ENCODE measurements at regions not wholly inside any gene's neighbourhood (a gene's known extent, or its start where the extent isn't known, plus 50 kb on each side); places are given as distances from the start of the nearest gene placed in this dataset.
A peak's percentile ranks its signal among the peaks of the same experiment; 100 is the strongest.

GRCh38 chr3:18112674-18113375 lies 312.3 kb downstream of the SATB1 start:
- TF ChIP-seq CTCF (conservative IDR thresholded peaks at IDR 0.05; ENCODE audit: control insufficient read depth, insufficient read depth, low read depth, low read length), result no peak
- DNase-seq (ENCODE audit: low read depth), result no peak
- H3K4me3 ChIP-seq (ENCODE audit: control insufficient read depth, low read depth, low read length), result no peak overlapping the region

GRCh38 chr3:18111796-18112232 lies 313.3 kb downstream of the SATB1 start:
- DNase-seq (ENCODE audit: low read depth), result peak; percentile 36
- no peak overlapping the region for H3K4me3 ChIP-seq (ENCODE audit: control insufficient read depth, low read depth, low read length)
- TF ChIP-seq CTCF (conservative IDR thresholded peaks at IDR 0.05; ENCODE audit: control insufficient read depth, insufficient read depth, low read depth, low read length), result no peak

DNA sequence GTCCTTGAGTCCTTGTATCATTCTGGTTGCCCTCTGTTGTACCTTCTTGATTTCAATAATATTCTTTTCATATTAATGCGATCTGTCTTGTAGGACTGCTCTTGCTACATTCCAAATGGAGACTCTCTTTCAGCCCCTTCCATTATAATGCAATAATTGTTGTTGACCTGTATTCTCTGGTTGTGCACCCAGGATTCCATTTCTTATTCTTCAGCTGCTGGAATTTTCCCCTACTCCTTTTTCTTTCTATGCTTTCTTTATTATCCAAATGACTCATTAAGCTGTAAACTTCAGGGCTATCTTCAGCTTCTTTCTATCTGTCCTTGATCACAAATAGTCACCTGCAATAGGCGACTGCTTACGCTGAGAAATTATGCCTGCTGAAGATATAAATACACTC lies 321.5 kb downstream of the SATB1 start:
- H3K4me3 ChIP-seq (ENCODE audit: control insufficient read depth, low read depth, low read length), result no peak overlapping the region
- DNase-seq (ENCODE audit: low read depth), result no peak
- TF ChIP-seq CTCF (conservative IDR thresholded peaks at IDR 0.05; ENCODE audit: control insufficient read depth, insufficient read depth, low read depth, low read length), result no peak

GRCh38 chr3:18100121-18100520 lies 325.0 kb downstream of the SATB1 start:
- no peak overlapping the region for H3K4me3 ChIP-seq (ENCODE audit: control insufficient read depth, low read depth, low read length)
- peak; percentile 28 for DNase-seq (ENCODE audit: low read depth)
- no peak for TF ChIP-seq CTCF (conservative IDR thresholded peaks at IDR 0.05; ENCODE audit: control insufficient read depth, insufficient read depth, low read depth, low read length)

DNA sequence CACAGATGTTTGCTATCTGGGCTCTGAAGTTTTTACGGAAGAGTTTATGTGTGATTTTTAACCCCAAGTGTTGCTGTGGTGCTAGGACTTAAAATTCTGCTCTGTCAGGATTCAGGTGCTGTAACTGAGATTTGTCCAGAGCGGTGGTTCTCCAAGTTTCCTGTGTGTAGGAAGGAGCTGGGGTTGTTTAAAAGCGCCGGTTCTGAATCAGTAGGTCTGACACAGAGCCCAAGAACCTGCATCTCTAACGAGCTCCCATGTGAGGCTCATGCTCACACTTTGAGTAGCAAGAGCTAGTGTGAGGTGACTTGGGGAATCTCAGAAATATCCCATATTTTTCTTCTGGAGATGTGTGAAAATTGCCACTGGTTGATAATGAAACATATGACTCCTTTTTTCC lies 325.5 kb downstream of the SATB1 start:
- no peak for TF ChIP-seq CTCF (conservative IDR thresholded peaks at IDR 0.05; ENCODE audit: control insufficient read depth, insufficient read depth, low read depth, low read length)
- H3K4me3 ChIP-seq (ENCODE audit: control insufficient read depth, low read depth, low read length), result no peak overlapping the region
- peak; percentile 33 for DNase-seq (ENCODE audit: low read depth)

- no peak for TF ChIP-seq CTCF (conservative IDR thresholded peaks at IDR 0.05; ENCODE audit: control insufficient read depth, insufficient read depth, low read depth, low read length)
- DNase-seq (ENCODE audit: low read depth), result peak; percentile 95
- no peak overlapping the region for H3K4me3 ChIP-seq (ENCODE audit: control insufficient read depth, low read depth, low read length)
Measured at GRCh38 chr3:18098960-18099587, 326.1 kb downstream of the SATB1 start.

Measured in fibroblast of mammary gland (primary cell).